DMS53 treated with DMSO at 0.1 percent for 48 hours (cell line): ENCODE measurements at regions not wholly inside any gene's neighbourhood (a gene's known extent, or its start where the extent isn't known, plus 50 kb on each side); places are given as distances from the start of the nearest gene placed in this dataset.

Source experiments
- DNase-seq: peaks from one replicate; lab custom pipeline; 2025; ENCODE audit not compliant: unreplicated experiment; lab: John Stamatoyannopoulos, UW

GRCh38 chr6:66731310-66731709 is 1024.3 kb upstream of the EYS start:
- no peak for DNase-seq

GRCh38 chr6:66725670-66726069 is 1018.6 kb upstream of the EYS start:
- DNase-seq = no peak

- DNase-seq = no peak
These were observed 1010.8 kb upstream of the EYS start for GRCh38 chr6:66717801-66718200.

GRCh38 chr6:66699385-66699784 is 992.4 kb upstream of the EYS start:
- no peak for DNase-seq

GRCh38 chr6:66689608-66690007 is 982.6 kb upstream of the EYS start:
- DNase-seq = no peak

GRCh38 chr6:66687611-66688140 is 980.6 kb upstream of the EYS start:
- DNase-seq = no peak

GRCh38 chr6:66675906-66676305 is 968.9 kb upstream of the EYS start:
- DNase-seq = no peak

- no peak for DNase-seq
These were observed 957.1 kb upstream of the EYS start for GRCh38 chr6:66664112-66664511.

GRCh38 chr6:66662721-66663507 is 955.9 kb upstream of the EYS start:
- DNase-seq = no peak

GRCh38 chr6:66662196-66662595 is 955.2 kb upstream of the EYS start:
- peak; percentile 49 for DNase-seq

GRCh38 chr6:66655420-66655819 is 948.4 kb upstream of the EYS start:
- DNase-seq = no peak

- no peak for DNase-seq
These were observed 931.5 kb upstream of the EYS start for GRCh38 chr6:66638518-66638917.

GRCh38 chr6:66638099-66638498 is 931.1 kb upstream of the EYS start:
- no peak for DNase-seq

- DNase-seq = no peak
These were observed 921.9 kb upstream of the EYS start for GRCh38 chr6:66628917-66629316.

- DNase-seq = no peak
These were observed 916.0 kb upstream of the EYS start for GRCh38 chr6:66623050-66623449.

- no peak for DNase-seq
These were observed 898.9 kb upstream of the EYS start for GRCh38 chr6:66605971-66606370.

- DNase-seq = no peak
These were observed 898.0 kb upstream of the EYS start for GRCh38 chr6:66605011-66605410.

GRCh38 chr6:66599541-66599940 is 892.5 kb upstream of the EYS start:
- no peak for DNase-seq

GRCh38 chr6:66578362-66578761 is 871.3 kb upstream of the EYS start:
- no peak for DNase-seq

GRCh38 chr6:66568271-66568670 is 861.2 kb upstream of the EYS start:
- DNase-seq = no peak

GRCh38 chr6:66561479-66561878 is 854.5 kb upstream of the EYS start:
- DNase-seq = no peak

- peak; percentile 15 for DNase-seq
These were observed 851.2 kb upstream of the EYS start for GRCh38 chr6:66558189-66558588.

GRCh38 chr6:66556936-66557335 is 849.9 kb upstream of the EYS start:
- DNase-seq = no peak
